Cerebellar cortex (tissue), 1 donor: ENCODE measurements at regions not wholly inside any gene's neighbourhood (a gene's known extent, or its start where the extent isn't known, plus 50 kb on each side); places are given as distances from the start of the nearest gene placed in this dataset.

ENCODE experiments used
- DNase-seq: peaks from one replicate; pipeline ENCODE4 v3.0.0-alpha.2; 2015; ENCODE audit warnings: low spot score

DNA sequence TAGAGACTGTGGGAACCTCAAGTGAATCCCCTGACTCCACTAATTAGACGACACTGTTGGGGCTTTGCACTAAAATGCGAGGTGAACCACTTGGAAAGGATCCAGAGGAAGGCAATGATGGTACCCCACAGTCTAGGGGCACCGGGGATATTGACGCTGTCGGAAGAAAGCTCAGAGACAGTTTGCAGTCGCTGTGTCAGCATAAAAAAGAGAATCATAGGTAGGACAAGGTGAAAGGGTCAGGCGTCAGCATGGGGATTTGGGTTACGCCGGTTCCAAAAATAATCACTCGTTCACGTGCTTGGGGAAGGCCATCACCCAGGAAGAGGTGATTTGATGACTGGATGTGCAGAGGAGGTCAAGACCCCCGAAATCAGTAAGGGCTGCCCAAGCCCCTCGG is 598.0 kb upstream of the NOX3 start:
- no peak for DNase-seq

- no peak for DNase-seq
These were observed 591.3 kb upstream of the NOX3 start for GRCh38 chr6:156046841-156047449.

DNA sequence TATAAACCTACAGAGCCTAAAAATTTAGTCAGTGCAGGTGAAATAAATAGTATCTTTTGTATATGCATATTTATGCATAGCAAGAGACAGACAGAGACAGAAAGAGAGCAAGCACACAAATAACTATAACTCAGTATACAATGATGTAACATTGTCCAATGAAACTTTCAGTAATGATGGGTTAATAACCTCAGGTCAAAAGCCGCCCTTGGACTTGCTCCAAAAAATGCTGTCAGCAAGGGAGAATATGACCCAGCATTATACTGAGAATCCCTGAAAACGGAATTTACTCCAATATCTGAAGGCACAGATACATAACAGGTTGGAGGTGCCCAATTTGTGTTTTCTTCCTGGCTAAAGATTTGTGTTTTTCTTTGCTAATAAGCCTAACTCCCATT is 590.6 kb upstream of the NOX3 start:
- DNase-seq: no peak

- no peak for DNase-seq
These were observed 590.0 kb upstream of the NOX3 start for GRCh38 chr6:156045401-156046267.

DNA sequence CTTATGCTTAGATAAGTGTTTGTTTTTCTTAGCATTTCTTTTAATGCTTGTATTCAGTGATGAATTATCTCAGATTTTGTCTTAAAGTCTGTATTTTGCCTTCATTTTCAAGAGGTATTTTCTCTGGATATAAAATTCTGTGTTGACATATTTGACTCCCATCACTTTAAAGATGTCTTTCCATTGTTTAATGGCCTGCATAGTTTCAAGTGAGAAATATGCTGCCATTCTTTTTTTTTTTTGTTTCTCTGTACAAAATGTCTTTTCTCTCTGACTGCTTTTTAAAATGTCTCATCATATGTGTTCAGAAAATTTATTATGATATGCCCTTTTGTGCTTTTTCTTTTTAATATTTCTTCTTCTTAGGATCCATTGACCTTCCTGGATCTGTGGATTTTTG is 578.0 kb upstream of the NOX3 start:
- DNase-seq: no peak

DNA sequence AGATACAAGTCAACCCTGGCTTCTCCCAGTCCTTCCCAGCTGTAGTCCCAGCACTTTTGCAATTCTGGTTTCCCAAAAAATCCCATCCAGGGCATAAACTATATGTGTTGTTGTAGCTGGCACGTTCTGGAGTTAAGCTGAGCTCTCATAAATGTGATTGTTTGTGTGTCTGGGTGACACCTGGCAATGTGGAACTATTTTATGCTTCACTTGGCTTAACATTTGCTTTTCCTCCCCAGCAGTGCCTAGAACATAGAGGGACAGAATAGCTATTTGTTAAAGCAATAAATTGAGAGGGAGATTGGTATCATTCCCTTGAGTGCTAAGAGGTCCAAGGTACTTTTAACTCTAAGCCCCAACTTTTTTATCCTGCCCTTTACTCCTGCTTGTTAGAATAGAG is 575.9 kb upstream of the NOX3 start:
- no peak for DNase-seq

- DNase-seq: no peak
These were observed 574.4 kb upstream of the NOX3 start for GRCh38 chr6:156030053-156030452.

DNA sequence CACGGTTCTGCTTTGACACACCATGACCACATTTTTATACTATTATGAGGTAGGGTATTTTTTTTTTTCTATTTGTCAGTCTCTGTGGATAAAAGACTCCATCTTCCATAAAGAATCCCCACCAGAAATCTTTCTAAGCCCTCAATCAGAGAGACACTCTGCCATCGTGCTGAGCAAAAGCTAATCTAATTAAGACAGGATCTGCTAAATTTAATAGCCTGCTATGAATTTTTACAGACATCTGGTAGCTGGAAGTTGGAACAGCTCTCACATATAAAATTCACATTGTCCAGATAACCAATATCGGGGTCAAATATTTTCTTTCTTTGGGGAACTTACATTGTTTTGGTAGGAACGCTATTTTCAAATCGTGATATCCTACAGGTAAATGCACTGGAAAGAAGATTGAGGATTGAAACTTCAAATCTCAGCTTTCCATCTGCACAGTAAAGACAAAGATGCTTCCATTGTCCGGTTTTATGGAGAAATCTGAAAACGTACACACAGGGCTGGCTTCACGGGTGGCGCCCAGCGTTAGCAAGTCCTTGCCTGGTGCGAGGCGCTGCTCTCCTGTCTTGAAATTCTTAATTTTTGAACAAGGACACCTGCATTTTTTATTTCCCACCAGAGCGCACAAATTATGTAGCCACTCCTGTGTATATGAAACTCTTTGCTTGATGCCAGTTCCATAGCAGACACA is 573.8 kb upstream of the NOX3 start:
- no peak for DNase-seq

DNA sequence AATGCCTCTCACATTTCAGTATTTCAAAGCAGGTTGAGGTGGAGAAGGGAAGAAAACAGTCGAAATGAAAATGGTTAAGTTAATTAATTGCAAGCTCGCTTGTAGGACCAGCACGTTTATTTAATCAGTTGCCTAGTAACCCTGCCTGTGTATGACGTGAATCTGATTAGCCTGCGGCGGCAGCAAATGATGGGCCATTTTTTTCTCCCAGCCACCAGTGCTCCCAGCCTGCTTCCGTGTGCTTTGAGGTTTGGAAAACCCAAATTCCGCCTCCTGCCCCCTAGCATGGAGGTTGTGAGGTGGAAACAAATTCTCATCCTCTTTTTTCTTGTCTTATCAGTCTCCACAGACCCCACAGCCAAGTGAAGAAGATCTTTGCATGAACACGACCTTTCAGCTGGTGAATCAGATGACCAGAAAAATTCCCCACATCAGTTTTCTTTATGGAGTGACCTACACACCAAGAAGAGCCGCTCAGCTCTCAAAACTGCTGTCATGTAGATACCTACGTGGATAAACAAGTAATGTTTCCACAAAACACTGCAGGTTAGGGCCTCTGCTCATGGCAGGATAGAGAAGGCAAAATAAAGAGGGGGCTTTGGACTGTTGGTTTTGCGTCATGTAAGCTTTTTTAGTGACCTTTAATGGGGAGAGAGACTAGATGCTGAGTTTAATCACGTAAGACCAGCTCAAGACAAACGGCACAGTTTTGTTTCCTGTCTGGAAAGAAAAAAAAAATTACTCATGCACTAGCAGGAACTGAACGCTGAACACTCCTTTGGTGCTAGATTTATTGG is 572.9 kb upstream of the NOX3 start:
- DNase-seq: no peak

- DNase-seq: no peak
These were observed 571.6 kb upstream of the NOX3 start for GRCh38 chr6:156027248-156027626.

- no peak for DNase-seq
These were observed 571.0 kb upstream of the NOX3 start for GRCh38 chr6:156026486-156027247.

DNA sequence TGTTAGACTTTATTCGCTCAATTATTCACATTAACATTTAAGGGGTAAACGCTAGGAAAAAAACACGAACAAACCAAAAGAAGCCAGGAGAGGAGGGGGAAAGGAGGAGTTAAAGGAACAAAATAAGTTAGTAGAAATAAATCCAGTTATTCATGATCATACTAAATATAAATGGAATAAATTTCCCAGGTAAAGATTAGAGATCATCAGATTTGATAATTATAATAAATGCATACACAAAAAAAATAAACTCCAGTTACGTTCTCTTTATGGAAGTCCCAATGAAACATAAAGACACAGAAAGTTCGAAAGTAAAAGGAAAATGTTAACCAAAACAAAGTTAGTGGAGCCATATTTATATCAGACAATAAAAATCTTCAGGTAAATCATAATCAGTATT is 568.7 kb upstream of the NOX3 start:
- DNase-seq: no peak

- DNase-seq: no peak
These were observed 566.2 kb upstream of the NOX3 start for GRCh38 chr6:156021746-156022396.

GRCh38 chr6:156017838-156018237 is 562.2 kb upstream of the NOX3 start:
- no peak for DNase-seq

- no peak for DNase-seq
These were observed 560.7 kb upstream of the NOX3 start for GRCh38 chr6:156016186-156016976.

- DNase-seq: no peak
These were observed 557.5 kb upstream of the NOX3 start for GRCh38 chr6:156013155-156013554.

GRCh38 chr6:156009656-156010055 is 554.0 kb upstream of the NOX3 start:
- no peak for DNase-seq

GRCh38 chr6:156004796-156005195 is 549.2 kb upstream of the NOX3 start:
- DNase-seq: no peak

- DNase-seq: no peak
These were observed 540.5 kb upstream of the NOX3 start for GRCh38 chr6:155996151-155996550.

- DNase-seq: no peak
These were observed 539.6 kb upstream of the NOX3 start for GRCh38 chr6:155995281-155995680.
